H4 (cell line): ENCODE measurements at regions not wholly inside any gene's neighbourhood (a gene's known extent, or its start where the extent isn't known, plus 50 kb on each side); places are given as distances from the start of the nearest gene placed in this dataset.
"Not testable (repeated sequence)": the region's sequence is repeated elsewhere in the genome, so short reads cannot be mapped to it uniquely, and the experiment has no call there.

Experiments used
- DNase-seq: peaks from one replicate; pipeline ENCODE4 v3.0.0-alpha.2; 2015; ENCODE audit warnings: low spot score

- no peak for DNase-seq
Observed at GRCh38 chr15:99455789-99456160, 110.0 kb upstream of the MEF2A start.

GRCh38 chr15:99464137-99464536 lies 101.6 kb upstream of the MEF2A start:
- no peak for DNase-seq

DNA sequence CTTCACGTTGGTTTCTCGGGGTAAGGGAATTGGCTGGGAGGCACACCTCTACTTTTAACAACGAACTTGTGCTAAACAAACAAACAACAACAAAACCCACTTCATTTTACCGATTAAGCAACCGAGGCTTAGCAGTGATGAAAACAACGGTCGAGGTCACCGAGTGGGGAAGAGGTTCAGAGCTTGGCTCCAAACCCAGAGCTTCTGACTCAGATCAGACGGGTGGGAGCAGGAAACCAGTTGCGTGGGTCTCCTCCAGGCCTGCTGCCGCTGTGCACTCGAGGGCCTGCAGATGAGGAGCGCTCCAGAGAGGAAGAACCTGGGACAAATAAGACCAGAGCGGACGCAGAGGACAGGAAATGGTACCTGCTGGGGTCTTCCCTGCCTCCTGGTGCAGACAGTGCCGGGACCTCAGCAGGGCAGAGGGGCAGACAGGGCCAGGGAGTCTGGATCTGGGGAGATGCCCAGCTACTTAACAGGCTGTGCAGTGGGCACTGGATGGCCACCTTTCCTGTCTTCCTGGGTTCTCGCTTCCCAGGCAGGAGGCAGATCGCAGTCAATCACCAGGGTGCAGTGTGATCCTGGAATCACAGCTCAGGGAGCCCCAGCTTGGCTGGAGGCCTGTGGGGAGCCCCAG lies 99.0 kb upstream of the MEF2A start:
- no peak for DNase-seq

DNA sequence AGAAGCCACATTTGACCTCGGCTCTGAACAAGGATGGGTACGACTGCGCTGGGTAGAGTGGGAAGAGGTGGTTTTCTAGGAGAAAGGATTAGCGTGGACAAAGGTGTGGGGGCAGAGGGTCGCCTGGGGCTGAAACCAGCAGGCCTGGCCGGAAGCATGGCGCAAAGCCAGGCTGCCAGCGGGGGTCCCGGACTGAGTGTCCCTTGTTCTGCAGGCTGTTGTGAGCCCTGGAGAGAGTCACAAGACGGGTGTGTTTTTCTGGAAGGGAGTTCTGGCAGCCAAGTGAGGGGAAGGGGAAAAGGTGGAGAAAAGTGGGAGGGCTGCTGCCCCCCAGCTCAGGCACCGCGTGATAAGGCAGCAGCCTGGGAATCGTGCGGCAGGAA lies 98.5 kb upstream of the MEF2A start:
- DNase-seq = no peak

- DNase-seq = no peak
Observed at GRCh38 chr15:99467853-99468464, 97.8 kb upstream of the MEF2A start.

DNA sequence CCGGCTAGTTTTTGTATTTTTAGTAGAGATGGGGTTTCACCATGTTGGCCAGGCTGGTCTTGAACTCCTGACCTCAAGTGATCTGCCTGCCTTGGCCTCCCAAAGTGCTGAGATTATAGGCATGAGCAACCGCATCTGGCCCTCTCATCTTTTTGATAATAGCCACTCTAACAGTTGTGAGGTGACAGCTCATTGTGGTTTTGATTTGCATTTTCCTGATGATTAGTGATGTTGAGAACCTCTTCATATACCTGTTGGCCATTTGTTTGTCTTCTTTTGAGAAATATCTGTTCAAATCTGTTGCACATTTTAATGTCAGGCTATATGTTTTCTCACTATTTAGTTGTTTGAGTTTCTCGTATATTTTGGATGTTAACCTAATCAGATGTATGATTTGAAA lies 95.6 kb upstream of the MEF2A start:
- DNase-seq = not testable (repeated sequence)

DNA sequence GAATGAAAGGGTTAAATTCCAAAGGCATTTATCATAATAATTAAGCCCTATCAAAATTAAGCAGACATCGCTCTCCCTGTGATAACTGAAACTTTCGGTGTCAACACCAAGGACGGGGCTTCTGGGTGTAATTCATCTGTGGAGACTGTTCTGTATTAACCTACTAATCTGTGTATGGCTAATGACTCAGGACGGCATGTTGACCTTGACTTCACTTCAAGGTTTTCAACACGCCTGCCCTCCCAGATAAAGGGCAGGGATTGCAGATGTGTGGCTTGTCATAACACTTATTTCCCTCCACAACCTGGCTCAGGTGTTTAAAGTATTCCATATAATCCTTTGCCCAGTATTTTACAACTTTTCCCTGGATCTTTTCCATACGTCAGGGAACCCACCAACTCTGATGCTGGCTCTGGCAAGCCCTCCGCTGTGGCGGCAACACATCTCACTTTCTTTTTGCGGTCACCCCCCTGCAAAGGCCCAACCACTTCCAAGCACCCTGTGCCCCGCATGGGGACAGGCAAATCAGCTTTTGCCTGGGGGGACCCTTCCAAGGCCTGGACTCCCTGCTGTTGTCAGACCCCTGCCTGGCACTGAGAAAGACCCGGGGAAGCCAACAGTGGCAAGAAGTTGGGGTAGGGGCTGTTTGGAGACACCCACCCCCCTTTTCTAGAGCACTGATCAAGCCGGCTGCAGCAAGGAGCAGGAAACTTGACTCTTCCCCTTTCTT lies 93.2 kb upstream of the MEF2A start:
- no peak for DNase-seq

DNA sequence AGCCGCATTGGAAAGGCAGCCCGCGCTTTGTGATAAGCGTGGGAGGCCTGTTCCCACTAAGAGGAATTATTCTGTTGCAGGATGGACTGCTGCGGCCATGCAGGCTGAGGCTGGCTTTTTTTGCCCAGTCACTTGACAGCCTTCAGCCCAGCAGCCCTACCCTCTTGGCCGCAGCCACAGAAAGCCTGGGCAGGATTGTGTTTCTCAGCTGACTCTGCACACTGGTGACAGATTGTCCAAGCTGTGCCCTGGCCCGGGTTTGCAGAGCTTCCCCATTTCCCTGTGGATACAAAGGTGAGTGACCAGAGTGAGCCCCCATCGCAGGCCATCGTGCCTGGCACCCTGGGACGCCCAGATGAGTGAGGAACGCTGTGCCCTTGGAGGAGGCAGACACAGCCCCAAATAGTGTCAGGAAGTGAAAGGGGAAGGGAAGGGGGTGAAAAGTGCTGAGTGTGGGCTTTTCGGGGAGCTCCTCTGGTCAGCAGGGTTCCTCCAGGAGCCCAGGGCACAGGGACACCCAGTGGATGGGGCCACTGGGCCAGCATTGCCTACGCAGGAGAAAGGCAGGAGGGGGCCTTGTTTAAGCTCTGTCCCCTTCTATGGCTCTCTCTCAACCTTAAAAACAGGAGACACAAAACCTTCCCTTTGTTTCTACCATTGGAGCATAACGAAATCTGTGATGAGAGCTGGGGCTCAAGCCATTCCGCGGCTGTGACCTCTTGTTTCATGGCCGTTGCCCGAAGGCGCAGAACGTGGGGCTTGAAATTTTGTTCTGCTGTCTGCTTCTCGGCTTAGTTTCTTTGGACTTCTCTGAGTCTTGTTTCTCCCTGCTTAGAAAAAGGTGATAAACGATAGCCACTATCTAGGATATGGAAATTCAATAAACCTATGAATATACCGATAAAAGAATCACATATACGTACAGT lies 91.5 kb upstream of the MEF2A start:
- DNase-seq = no peak

DNA sequence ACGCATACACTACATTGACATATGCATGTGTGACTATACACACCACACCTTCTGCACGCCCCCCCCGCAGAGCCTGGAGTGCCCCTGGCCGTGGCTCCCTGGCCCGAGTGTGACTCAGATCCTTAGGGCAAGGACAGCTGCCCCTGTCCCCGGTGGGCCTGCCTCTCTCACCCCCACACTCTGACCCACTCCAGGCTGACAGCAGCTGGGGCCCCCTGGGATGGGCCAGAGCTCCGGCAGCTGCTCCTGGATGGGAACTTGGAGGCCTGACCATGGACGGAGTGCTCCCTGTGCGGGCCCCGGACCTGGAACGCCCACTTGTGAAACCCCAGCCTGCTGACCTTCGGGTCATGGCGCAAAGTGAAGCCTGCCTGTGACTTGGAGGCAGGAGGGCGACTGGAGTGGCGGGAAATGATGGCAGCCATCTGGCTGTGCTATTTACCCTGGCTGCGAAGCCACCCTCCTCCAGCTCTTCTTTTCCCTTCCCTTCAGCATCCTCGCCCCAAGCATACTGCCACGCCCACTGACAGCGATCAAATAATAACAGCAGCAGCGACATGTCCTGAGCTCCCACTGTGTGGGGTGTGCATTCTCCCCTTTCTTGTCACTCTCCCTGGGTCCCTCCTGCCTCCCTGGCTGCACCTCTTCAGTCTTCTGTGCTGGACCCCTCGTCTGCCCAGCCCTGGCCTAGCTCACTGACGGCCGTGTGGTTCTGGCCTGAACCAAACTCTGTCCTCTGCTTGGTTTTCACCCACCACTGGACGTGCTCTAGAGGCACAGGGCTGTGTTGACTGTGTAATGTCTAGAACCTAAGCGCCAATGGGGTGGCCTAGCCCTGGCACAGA lies 90.7 kb upstream of the MEF2A start:
- DNase-seq = no peak

DNA sequence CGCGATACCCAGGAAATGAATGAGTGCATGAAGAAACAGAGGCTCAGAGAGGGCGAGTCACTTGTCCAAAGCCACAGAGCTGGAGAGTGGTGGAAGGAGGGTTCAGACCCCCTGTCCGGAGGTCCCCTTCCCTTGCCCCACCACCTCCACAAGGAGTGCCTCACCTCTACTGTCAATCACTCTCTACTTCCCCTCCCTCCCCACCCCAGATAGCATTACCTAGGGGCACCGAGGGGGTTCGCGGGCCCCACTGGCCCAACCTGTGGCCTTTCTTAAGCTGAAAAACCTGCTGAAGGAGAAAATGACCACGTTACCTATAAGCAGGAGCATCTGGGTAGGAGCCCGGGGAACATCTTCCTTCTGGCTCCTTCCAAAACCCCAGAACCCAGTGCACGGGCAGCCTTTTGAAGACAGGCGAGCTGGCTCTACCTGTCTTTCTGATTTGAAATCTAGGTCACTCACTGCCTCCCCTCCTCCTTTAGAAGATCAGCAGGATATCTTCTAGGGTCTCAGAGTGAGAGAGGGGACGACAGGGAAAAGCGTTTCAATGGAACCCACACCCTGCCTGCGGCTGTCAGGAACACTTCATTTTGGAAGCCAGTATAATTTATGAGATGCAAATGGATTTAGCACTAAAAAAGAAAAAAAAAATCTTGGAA lies 89.9 kb upstream of the MEF2A start:
- no peak for DNase-seq

DNA sequence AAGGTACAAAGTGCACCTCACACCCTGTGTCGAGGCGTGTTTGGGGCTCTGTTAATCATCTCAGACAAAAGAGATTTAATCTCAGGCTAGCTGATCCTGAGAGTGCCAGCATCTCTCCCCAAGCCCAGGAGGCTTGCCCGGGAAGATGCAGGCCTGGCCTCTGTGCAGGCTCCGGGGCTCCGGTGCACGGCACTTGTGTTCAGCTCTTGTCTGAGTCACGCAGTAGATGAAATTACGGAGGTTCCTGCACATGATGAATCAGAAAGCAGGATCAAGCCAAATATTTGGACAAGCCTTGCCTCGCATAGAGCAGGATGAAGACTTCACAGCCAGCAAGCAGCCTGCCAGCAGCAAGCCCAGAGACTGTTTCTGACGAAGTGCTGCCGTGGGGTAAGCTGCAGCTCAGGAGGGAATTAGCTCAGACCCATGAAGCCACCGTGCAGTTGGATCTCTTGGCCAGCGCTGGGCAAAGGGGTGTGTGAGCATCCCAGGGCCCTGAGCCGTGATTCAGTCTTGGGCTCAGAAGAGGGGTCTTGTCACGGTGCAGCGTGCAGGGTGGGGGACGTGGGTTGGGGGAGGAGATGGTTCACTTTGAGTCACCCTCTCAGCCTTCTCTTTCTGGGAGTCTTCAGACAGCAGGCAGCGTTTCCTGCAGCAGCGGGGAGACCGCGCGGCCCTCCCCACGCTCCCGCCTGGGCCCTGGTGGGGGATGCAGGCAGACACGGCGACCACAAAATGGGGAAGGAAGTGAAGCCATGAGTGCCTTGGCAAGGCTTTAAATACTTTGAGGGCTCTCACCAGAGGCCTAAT lies 89.2 kb upstream of the MEF2A start:
- peak; percentile 88 for DNase-seq

DNA sequence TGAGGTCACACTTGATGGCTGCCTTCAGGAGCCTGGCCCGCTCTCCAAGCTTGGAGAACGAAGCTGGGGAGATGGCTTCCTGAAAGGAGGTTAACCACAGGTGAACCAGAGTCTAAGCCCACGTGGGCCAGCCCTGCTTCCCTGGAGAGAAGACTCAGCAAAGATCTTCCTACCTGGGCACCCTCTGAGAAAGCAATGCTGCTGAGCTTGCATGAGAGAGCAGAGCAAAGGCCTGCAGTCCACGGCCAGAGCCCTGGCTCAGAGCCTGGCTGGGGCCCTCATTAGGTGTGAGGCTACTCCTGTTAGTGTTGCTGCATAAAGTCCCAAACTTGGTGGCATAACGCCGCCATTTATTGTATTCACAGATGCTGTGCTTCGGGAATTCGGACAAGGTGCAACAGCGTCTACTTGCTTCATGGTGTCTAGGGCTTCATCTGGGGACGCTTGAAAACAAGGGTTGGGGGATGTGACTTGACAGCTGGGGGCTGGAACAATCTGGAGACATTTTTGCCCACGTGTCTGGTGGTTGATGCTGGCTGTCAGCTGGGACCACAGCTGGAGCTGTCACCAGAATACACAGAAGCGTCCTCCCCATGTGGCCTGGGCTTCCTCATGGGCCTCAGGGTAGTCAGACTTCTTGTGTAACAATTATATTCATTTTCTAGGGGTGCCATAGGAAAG lies 87.9 kb upstream of the MEF2A start:
- no peak for DNase-seq

DNA sequence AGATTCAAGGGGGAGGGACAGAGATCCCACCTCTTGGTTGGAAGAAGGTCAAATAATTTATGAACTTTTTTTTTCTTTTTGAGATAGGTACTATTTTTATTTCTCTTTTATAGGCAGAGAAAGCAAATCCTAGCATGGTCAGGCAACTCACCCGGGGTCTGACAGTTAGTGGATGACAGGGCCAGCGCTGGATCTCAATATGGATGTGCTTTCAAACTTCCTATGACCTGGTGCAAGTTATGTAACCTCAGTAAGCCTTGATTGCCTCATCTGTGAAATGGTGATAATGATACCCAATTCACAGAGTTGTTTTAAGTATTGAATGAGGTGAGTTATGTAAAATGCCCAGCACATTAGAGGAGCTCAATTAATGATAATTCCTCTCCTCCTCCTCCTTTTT lies 86.8 kb upstream of the MEF2A start:
- no peak for DNase-seq

GRCh38 chr15:99480016-99480810 lies 85.6 kb upstream of the MEF2A start:
- no peak for DNase-seq

DNA sequence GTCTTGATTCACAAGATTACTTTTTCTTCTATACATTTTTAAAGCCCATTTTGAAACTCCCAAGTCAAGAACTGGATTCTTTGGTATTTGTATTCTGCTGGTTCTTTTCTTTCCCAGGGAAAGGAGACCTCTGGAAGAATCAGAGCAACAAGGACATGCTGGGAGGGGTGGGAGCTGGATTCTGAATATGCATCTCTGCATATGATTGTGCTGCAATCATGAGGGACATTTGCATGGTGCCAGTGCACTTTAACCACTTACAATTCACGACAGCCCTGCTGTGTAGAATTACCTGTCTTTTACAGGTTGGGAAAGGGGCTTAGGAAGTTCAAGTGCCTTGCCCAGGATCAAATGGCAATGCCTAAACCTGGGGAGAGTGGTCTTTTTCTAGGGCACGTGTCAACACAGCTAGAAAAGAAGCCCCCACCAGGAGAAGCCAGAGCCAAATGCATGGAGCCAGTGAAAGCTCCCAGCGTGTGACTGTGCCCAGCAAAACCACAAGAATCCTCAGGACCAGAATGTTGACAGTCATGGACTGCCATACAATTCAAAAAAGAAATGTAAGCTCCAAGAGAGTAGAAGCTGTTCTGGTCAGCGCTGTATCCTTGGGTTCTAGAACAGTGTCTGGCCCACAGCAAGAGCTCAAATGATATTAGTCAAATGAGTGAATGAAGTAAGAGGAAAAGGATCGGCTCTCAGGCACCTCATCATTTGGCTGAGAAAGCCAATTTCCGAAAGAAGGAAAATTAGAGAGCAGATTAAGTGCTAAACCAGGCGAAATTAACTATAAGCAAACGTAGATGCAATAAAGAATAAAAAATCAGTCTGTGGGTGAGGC lies 84.5 kb upstream of the MEF2A start:
- DNase-seq = no peak

DNA sequence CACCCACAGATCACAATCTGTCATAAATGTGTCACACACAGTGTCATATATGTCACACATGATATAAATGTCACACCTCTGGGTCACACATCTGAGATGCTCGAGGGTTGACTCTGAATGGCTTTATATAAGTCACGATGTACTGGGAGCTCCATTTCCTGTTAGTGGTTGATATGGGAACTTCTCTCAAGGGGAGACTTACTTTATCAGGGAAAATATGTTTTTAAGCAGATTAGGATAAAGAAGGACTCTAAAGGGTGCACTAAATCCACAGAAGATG lies 83.9 kb upstream of the MEF2A start:
- no peak for DNase-seq

DNA sequence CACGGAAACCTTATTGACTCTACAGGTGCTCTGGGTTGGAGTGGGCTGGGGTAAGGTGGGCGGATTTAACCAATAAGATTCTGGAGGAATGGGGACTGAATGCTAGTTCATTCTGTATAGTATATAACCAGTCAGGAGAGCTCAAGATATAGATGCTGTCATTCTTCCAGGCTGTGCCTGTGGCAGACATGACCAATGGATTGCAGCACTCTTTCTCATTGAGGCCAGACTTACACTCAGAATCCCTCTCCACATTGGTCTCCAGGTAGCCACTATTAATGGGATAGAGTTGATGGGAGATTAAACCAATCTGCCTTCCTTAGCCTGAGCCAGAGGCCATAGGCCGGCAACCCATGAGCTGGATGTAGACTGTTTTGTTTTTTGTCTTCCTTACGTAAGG lies 82.8 kb upstream of the MEF2A start:
- no peak for DNase-seq
